ENCODE measurements at regions not wholly inside any gene's neighbourhood (a gene's known extent, or its start where the extent isn't known, plus 50 kb on each side); places are given as distances from the start of the nearest gene placed in this dataset.

- DNase-seq (ENCODE audit: low read depth) = no peak
Measured at GRCh38 chr10:7027913-7028808, 382.7 kb downstream of the SFMBT2 start.

- no peak for DNase-seq (ENCODE audit: low read depth)
Measured at GRCh38 chr10:7027237-7027912, 383.5 kb downstream of the SFMBT2 start.

DNA sequence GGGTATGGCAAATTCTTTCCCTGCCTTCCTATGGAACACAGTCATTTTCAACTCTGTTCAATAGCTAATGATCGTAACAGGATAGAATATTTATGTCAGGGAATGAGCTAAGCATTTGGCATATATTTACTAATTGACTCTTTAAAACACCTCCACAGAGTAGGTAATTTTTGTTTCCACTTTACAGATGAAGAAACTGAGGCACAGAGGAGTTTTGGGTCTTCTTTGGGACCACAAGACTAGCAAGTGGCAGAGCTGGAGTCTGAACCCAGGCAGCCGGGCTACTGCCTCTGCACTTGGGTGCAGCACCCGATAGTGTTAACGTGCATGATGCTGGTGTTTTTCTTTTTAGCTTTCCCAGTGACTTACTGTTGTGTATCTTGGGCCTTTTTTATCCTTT is 384.0 kb downstream of the SFMBT2 start:
- no peak for DNase-seq (ENCODE audit: low read depth)

DNA sequence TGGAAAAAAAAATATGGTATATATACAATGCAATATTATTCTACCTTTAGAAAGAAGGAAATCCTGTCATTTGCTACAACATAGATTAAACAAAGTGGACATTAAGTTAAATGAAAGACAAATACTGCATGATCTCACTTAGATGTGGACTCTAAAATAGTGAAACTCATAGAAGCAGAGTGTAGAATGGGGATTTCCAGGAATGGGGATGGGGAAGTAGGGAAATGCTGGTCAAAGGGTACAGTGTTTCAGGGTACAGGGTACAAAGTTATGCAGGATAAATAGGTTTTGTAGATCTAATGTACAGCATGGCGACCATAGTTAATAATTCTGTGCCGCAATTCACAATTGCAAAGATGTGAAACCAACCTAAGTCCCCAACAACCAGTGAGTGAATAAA is 385.5 kb downstream of the SFMBT2 start:
- no peak for DNase-seq (ENCODE audit: low read depth)

GRCh38 chr10:7015457-7015856 is 395.4 kb downstream of the SFMBT2 start:
- DNase-seq (ENCODE audit: low read depth) = no peak

DNA sequence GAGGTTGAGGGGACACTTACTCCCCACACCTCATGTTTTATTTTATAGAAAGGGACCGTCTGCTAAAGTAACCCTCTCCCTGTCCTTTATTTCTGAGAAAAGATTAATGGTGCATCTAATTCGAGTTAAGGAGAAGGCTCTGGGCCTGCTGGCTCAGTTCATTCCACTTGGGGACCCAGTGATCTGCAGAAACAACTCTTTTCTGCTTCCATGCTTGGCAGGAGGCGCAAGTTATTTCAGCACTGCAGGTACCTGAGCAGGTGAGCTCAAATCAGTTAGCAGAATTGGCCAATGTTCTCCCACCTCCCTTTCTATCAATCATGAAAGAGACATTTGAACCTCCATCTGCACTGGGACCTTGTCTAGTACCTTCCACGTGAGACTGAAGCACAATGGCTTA is 396.1 kb downstream of the SFMBT2 start:
- DNase-seq (ENCODE audit: low read depth) = no peak

GRCh38 chr10:7011994-7012393 is 398.8 kb downstream of the SFMBT2 start:
- no peak for DNase-seq (ENCODE audit: low read depth)

- DNase-seq (ENCODE audit: low read depth) = no peak
Measured at GRCh38 chr10:7008645-7009044, 402.2 kb downstream of the SFMBT2 start.

DNA sequence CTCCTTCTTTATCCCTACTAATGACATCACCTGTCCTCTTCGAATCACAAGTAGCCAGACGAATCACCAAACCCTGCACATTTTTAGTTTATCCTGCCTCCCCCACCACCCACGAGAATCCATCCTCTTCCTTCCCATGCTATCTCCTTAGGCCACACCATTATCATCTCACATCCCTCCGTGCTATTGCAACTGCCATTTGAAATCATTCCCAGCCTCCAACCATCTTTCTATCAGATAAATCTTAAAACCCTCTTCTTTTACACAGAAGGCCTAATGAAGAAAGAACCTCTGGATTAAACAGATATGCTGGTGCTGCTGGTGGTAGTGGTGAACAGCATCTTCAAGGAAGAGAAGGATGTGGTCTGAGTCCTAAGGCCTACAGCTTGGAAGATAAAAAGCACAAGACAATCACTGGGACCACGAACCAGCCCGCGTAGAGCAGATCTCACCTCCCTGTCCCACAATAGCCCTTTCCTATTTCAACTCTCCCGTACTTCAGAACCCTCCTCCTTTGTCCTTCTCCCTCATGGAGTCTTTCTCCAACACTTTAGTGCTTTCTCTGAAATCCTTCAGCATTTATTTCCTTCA is 403.1 kb downstream of the SFMBT2 start:
- no peak for DNase-seq (ENCODE audit: low read depth)

GRCh38 chr10:7006566-7006965 is 404.3 kb downstream of the SFMBT2 start:
- DNase-seq (ENCODE audit: low read depth) = no peak

- DNase-seq (ENCODE audit: low read depth) = no peak
Measured at GRCh38 chr10:7003831-7004395, 406.9 kb downstream of the SFMBT2 start.

- no peak for DNase-seq (ENCODE audit: low read depth)
Measured at GRCh38 chr10:7000061-7000460, 410.8 kb downstream of the SFMBT2 start.

DNA sequence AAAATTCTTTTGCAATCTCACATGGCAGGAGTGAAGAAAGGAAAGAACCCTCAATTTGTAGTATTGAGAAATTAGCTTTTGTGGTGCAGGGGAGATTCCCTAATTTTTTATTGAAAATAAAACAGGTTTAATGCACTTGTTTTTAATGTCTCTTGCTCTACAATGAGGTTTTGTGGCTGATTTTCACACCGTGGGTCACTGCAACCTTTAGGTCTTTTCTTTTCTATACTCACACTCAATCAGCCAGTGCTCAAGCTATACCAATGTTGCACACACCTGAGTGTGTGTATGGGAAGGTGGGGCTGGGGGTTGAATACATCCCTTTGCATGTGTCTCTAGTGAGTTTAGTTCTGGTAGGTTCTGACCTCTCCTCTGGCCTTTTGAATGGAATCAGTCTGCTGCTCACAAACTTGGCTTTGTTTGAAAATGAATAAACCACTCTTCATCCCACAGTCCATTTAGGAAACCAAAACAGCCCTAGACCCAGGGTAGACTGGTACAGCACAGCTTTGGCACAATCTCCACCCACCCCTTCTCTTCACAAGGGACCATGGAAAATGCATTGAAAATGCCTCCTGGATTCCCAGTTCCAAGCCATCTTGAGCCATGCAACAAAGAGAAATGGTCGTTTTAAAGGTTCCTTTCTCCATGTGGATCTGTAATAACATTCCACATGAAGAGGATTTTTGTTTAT is 411.5 kb downstream of the SFMBT2 start:
- no peak for DNase-seq (ENCODE audit: low read depth)

DNA sequence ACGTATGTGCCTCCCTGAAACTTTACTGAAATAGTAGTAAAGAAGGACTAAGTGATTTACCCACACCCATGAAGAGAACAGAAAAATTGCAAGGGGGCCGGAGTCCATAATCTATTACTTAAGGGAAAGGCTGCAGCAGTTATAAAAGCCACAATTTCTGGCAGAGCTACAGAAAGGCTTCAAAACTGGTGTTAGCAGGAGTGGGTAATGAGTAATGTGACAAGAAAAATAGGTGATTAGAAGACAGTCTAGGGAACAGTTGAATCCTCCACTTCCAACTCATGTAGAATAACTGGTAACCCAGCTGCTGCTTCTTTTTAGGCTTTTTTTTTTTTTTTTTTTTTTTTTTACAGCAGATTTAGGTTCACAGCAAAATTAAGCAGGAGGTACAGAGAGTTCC is 413.3 kb downstream of the SFMBT2 start:
- DNase-seq (ENCODE audit: low read depth) = no peak

DNA sequence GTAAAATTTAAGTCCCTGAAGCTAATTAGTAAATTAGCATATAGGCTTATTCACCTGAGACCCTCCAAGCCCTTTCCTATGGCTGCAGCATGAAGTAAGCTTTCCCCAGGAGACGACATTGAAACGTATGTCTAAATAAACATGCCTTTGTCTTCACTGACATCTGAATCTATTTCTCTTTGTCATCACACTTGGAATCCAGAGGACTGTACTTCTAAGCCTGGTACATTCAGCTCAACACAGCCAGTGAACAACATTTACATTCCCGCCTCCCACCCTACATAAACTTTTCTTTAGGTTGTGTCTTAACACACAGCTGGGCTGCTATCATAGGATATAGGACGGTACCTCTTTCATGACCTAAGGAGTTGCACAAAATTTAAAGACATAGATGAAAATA is 414.4 kb downstream of the SFMBT2 start:
- DNase-seq (ENCODE audit: low read depth) = no peak

GRCh38 chr10:6995831-6996230 is 415.0 kb downstream of the SFMBT2 start:
- DNase-seq (ENCODE audit: low read depth) = no peak

DNA sequence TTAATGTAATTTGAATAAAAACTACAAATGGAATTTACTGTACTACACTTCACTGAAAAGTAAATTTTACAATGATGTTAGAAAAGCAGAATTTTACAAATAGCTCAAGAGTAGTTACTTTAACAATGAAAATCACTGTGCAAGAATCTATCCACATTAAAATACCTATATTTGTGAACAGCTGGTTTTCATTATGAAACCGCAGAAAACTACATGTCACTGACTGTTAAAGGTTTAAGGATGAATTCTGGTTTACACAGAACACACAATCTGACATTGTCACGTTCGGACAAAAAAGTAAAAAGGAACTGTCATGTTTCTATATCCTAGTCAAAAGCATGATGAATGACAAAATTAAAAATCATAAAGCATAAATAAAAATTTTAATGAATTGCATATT is 415.3 kb upstream of the PRKCQ start:
- DNase-seq (ENCODE audit: low read depth) = no peak

GRCh38 chr10:6990891-6991290 is 410.8 kb upstream of the PRKCQ start:
- no peak for DNase-seq (ENCODE audit: low read depth)

DNA sequence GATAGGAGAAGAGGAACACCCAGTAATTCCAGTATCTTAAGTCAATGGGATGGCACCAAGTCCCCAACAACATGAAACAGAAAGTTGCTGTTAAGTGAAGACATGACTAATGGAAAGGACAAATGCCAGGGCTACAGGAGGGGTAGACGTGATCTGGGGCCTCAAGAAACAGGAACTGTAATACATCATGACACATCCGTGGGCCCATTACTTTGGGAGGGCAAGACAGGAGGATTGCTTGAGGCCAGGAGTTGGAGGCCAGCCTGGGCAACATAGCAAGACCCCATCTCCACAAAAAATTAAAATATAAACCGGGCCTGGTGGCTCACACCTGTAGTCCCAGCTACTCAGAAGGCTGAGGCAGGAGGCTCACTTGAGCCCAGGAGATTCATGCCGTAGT is 408.6 kb upstream of the PRKCQ start:
- no peak for DNase-seq (ENCODE audit: low read depth)

GRCh38 chr10:6987536-6987945 is 407.5 kb upstream of the PRKCQ start:
- DNase-seq (ENCODE audit: low read depth) = no peak

DNA sequence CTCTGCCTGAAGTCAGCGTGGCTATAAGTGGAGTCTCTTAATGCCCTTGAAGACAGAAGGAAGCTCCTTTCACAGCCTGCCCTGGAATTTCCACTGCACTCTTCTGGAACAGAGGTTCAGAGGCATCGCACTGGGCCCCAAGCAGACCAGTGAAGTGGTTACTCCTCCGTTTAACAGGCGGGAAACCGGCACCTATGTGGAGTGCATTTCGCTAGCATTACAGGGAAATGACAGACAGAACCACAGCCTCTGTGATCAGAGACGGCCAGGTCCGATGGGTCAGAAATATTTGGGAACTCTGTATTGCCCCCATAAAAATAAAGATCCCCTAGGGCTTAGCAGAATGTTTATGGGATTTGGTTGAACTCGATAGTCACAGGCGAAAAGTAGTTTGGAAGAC is 406.9 kb upstream of the PRKCQ start:
- no peak for DNase-seq (ENCODE audit: low read depth)

DNA sequence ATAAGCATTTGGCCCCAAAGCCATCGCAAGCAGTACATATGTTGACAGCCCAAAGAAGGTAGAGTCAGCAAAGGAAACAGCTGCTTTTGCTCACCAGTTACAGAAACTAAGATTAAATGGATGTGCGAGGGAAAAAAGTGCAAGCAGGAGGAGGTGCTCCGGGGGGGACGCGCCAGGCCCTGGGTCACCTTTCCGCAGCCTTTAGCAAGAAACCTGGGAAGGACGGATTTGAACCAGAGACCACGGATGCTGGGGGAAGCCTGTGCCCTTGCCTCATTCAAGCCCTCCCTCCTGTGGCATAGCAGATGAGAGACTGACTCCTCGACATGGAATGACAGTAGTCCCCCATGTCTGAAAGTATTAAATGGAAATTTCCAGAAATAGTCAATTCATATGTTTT is 405.6 kb upstream of the PRKCQ start:
- no peak for DNase-seq (ENCODE audit: low read depth)
